ENCODE measurements at regions not wholly inside any gene's neighbourhood (a gene's known extent, or its start where the extent isn't known, plus 50 kb on each side); places are given as distances from the start of the nearest gene placed in this dataset.

GRCh38 chr1:199970125-199970524 is 57.4 kb upstream of the NR5A2 start:
- CTCF ChIA-PET: interaction anchor here (0.6 kb wide), 1 partner anchor 282 kb away, joined by 3 read pairs; no protein-coding TSS in a partner anchor
- TF ChIP-seq ELK4 (IDR thresholded peaks at IDR 0.05; ENCODE audit: borderline replicate concordance, low read depth, low read length) (no peak), ZBTB21 (tag by site-specific recombination; IDR thresholded peaks at IDR 0.05) (no peak), ZNF513 (tag by site-specific recombination; IDR thresholded peaks at IDR 0.05) (peak; percentile 54), ZNF624 (tag by site-specific recombination; IDR thresholded peaks at IDR 0.05) (no peak)
- Histone ChIP-seq H3K4me1 (ENCODE audit: control insufficient read depth, insufficient read depth, low read length) (no peaks in the 10 kb centered on the region), H3K4me3 (ENCODE audit: low read depth, low read length) (no peak overlapping the region), H3K27ac (ENCODE audit: extremely low read depth, low read depth, low read length) (no peak overlapping the region), H3K9me3 (ENCODE audit: control insufficient read depth, insufficient read depth, low read depth, low read length) (no peaks in the 10 kb centered on the region), H3K36me3 (ENCODE audit: control insufficient read depth in 2 of 2, insufficient read depth in 1 of 2, low read length in 2 of 2) (no peaks in the 10 kb centered on the region)
- POLR2A ChIA-PET: no interaction called here

- Histone ChIP-seq H3K4me3 (ENCODE audit: low read depth, low read length) (no peak overlapping the region), H3K9me3 (ENCODE audit: control insufficient read depth, insufficient read depth, low read depth, low read length) (no peaks in the 10 kb centered on the region), H3K27ac (ENCODE audit: extremely low read depth, low read depth, low read length) (no peak overlapping the region), H3K4me1 (ENCODE audit: control insufficient read depth, insufficient read depth, low read length) (no peaks in the 10 kb centered on the region), H3K36me3 (ENCODE audit: control insufficient read depth in 2 of 2, insufficient read depth in 1 of 2, low read length in 2 of 2) (no peaks in the 10 kb centered on the region)
- POLR2A ChIA-PET: no interaction called here
- CTCF ChIA-PET: interaction anchor here (0.6 kb wide), 1 partner anchor 492 kb away, joined by 3 read pairs; no protein-coding TSS in a partner anchor
- no peak for TF ChIP-seq ZNF677 (tag by site-specific recombination; IDR thresholded peaks at IDR 0.05)
- no peak for TF ChIP-seq ZNF473 (tag by site-specific recombination; IDR thresholded peaks at IDR 0.05)
- TF ChIP-seq ZNF704 (tag by site-specific recombination; IDR thresholded peaks at IDR 0.05): no peak
- no peak for TF ChIP-seq ZNF10 (tag by site-specific recombination; IDR thresholded peaks at IDR 0.05)
- TF ChIP-seq ZNF175 (tag by site-specific recombination; IDR thresholded peaks at IDR 0.05): no peak
- no peak for TF ChIP-seq MYNN (tag by site-specific recombination; IDR thresholded peaks at IDR 0.05; ENCODE audit: borderline replicate concordance)
- TF ChIP-seq ZNF114 (tag by site-specific recombination; IDR thresholded peaks at IDR 0.05): no peak
- no peak for TF ChIP-seq ZBTB49 (tag by site-specific recombination; IDR thresholded peaks at IDR 0.05; ENCODE audit: low read depth)
Observed at GRCh38 chr1:199976496-199977144, 50.9 kb upstream of the NR5A2 start.

Measured in HEK293 (cell line).